H9 (cell line): ENCODE measurements at regions not wholly inside any gene's neighbourhood (a gene's known extent, or its start where the extent isn't known, plus 50 kb on each side); places are given as distances from the start of the nearest gene placed in this dataset.

Experiments used
- DNase-seq: peaks from one replicate; pipeline ENCODE4 v3.0.0-alpha.2; 2017
- H2AFZ ChIP-seq: one replicate; pipeline ENCODE4 v1.6.1; 2013; ENCODE audit warnings: mild to moderate bottlenecking, low read length, control low read depth, moderate library complexity
- H2AK5ac ChIP-seq: 2 replicates; pipeline ENCODE4 v1.6.1; 2013; ENCODE audit warnings: low read length, control low read depth, mixed read lengths; ENCODE audit not compliant: insufficient read length
- H2BK120ac ChIP-seq: one replicate; pipeline ENCODE4 v1.6.1; 2013; ENCODE audit warnings: low read depth, mild to moderate bottlenecking, low read length, control low read depth, inconsistent platforms; ENCODE audit not compliant: poor library complexity, severe bottlenecking
- H2BK12ac ChIP-seq: 2 replicates; pipeline ENCODE4 v1.6.1; 2013; ENCODE audit warnings: low read length, control low read depth, mixed read lengths, low read depth; ENCODE audit not compliant: insufficient read length
- H2BK15ac ChIP-seq: 2 replicates; pipeline ENCODE4 v1.6.1; 2013; ENCODE audit warnings: low read depth, low read length, control low read depth
- H2BK20ac ChIP-seq: one replicate; pipeline ENCODE4 v1.6.1; 2013; ENCODE audit warnings: low read depth, mild to moderate bottlenecking, low read length, control low read depth, inconsistent platforms; ENCODE audit not compliant: poor library complexity, severe bottlenecking
- H2BK5ac ChIP-seq: 2 replicates; pipeline ENCODE4 v1.6.1; 2013; ENCODE audit warnings: low read length, control low read depth, mixed read lengths; ENCODE audit not compliant: insufficient read length
- H3K14ac ChIP-seq: 2 replicates; pipeline ENCODE4 v1.6.1; 2013; ENCODE audit warnings: low read length, control low read depth; ENCODE audit not compliant: insufficient read depth
- H3K18ac ChIP-seq: 2 replicates; pipeline ENCODE4 v1.6.1; 2013; ENCODE audit warnings: low read depth, mild to moderate bottlenecking, mixed read lengths, low read length, control low read depth; ENCODE audit not compliant: insufficient read length
- H3K23ac ChIP-seq: 2 replicates; pipeline ENCODE4 v1.6.1; 2013; ENCODE audit warnings: low read length, control low read depth, mixed read lengths, low read depth; ENCODE audit not compliant: insufficient read length
- H3K23me2 ChIP-seq: 2 replicates; pipeline ENCODE4 v1.6.1; 2013; ENCODE audit warnings: low read depth, mild to moderate bottlenecking, mixed read lengths, low read length, control low read depth; ENCODE audit not compliant: insufficient read length, poor library complexity, severe bottlenecking
- H3K27ac ChIP-seq: 2 replicates; pipeline ENCODE4 v1.5.1; 2013; ENCODE audit warnings: low read length, control low read depth, mixed read lengths, low read depth; ENCODE audit not compliant: insufficient read length
- H3K27me3 ChIP-seq: 2 replicates; pipeline ENCODE4 v1.6.1; 2013; ENCODE audit warnings: low read length, control low read depth, inconsistent platforms; ENCODE audit not compliant: insufficient read depth
- H3K4ac ChIP-seq: 2 replicates; pipeline ENCODE4 v1.6.1; 2013; ENCODE audit warnings: low read depth, mild to moderate bottlenecking, control low read depth, inconsistent platforms, low read length, moderate library complexity
- H3K4me1 ChIP-seq: 2 replicates; pipeline ENCODE4 v1.6.1; 2013; ENCODE audit warnings: low read length, control low read depth, inconsistent platforms; ENCODE audit not compliant: insufficient read depth
- H3K4me2 ChIP-seq: 2 replicates; pipeline ENCODE4 v1.6.1; 2013; ENCODE audit warnings: low read length, control low read depth, mixed read lengths; ENCODE audit not compliant: insufficient read length, insufficient read depth
- H3K56ac ChIP-seq: 2 replicates; pipeline ENCODE4 v1.6.1; 2013; ENCODE audit warnings: low read depth, mild to moderate bottlenecking, mixed read lengths, low read length, control low read depth; ENCODE audit not compliant: insufficient read length
- H3K79me1 ChIP-seq: 2 replicates; pipeline ENCODE4 v1.6.1; 2013; ENCODE audit warnings: low read depth, mild to moderate bottlenecking, moderate library complexity, low read length, control low read depth, inconsistent platforms; ENCODE audit not compliant: insufficient read depth, poor library complexity, severe bottlenecking
- H3K79me2 ChIP-seq: 2 replicates; pipeline ENCODE4 v1.6.1; 2013; ENCODE audit warnings: low read length, control low read depth, inconsistent platforms; ENCODE audit not compliant: insufficient read depth
- H3K9ac ChIP-seq: 2 replicates; pipeline ENCODE4 v1.6.1; 2013; ENCODE audit warnings: low read length, control low read depth, mixed read lengths; ENCODE audit not compliant: insufficient read length; ENCODE audit errors: extremely low read depth
- H3K9me3 ChIP-seq: one replicate; pipeline ENCODE4 v1.6.1; 2013; ENCODE audit warnings: low read depth, low read length, inconsistent platforms; ENCODE audit not compliant: control insufficient read depth
- H3T11ph ChIP-seq: one replicate; pipeline ENCODE4 v1.6.1; 2013; ENCODE audit warnings: mild to moderate bottlenecking, low read length, control low read depth, inconsistent platforms
- H4K20me1 ChIP-seq: one replicate; pipeline ENCODE4 v1.6.1; 2013; ENCODE audit not compliant: control insufficient read depth, insufficient read length, insufficient read depth
- H4K5ac ChIP-seq: 2 replicates; pipeline ENCODE4 v1.6.1; 2013; ENCODE audit warnings: low read depth, mild to moderate bottlenecking, mixed read lengths, low read length, control low read depth; ENCODE audit not compliant: insufficient read length
- H4K8ac ChIP-seq: replicated peaks from 2 replicates; pipeline ENCODE4 v1.6.1; 2013; ENCODE audit warnings: low read length, control low read depth, mixed read lengths, low read depth; ENCODE audit not compliant: insufficient read length
- H4K91ac ChIP-seq: 2 replicates; pipeline ENCODE4 v1.6.1; 2013; ENCODE audit warnings: low read depth, mild to moderate bottlenecking, moderate library complexity, mixed read lengths, low read length, control low read depth; ENCODE audit not compliant: insufficient read length
- H3K27ac Mint-ChIP-seq, 3 experiments: 2 replicates in 2 of 3; 3 replicates in 1 of 3; pipeline ENCODE4 v1.8.0; 2020 to 2021; ENCODE audit warnings: mixed read lengths in 3 of 3, mild to moderate bottlenecking in 1 of 3, moderate library complexity in 1 of 3
- H3K27me3 Mint-ChIP-seq: 2 replicates; pipeline ENCODE4 v1.8.0; 2021; ENCODE audit warnings: low read depth, mild to moderate bottlenecking, moderate library complexity, mixed read lengths
- H3K36me3 Mint-ChIP-seq, 3 experiments: 2 replicates in 2 of 3; 3 replicates in 1 of 3; pipeline ENCODE4 v1.8.0; 2020 to 2021; ENCODE audit warnings: low read depth in 3 of 3, mixed read lengths in 3 of 3; ENCODE audit not compliant: insufficient read depth in 1 of 3
- H3K4me1 Mint-ChIP-seq, 2 experiments: 2 replicates each; pipeline ENCODE4 v1.8.0; 2020; ENCODE audit warnings: mixed read lengths in 2 of 2
- H3K4me3 Mint-ChIP-seq, 2 experiments: 2 replicates in 1 of 2; 3 replicates in 1 of 2; pipeline ENCODE4 v1.8.0; 2020 to 2021; ENCODE audit warnings: mild to moderate bottlenecking in 2 of 2, mixed read lengths in 2 of 2, moderate library complexity in 1 of 2
- H3K9me3 Mint-ChIP-seq, 2 experiments: 2 replicates in 1 of 2; 3 replicates in 1 of 2; pipeline ENCODE4 v1.8.0; 2020; ENCODE audit warnings: mild to moderate bottlenecking in 2 of 2, mixed read lengths in 2 of 2, moderate library complexity in 1 of 2
- CTCF ChIP-seq: fragments of 200-600 bp; sonication (generic); conservative IDR thresholded peaks from 3 replicates; pipeline ENCODE4 v1.8.0; 2021; ENCODE audit warnings: antibody characterized with exemption, mild to moderate bottlenecking
- WGBS: extraction: QIAGEN DNeasy Blood & Tissue Kit; methylation state at CpG from one replicate; pipeline ENCODE4 v1.1.7; 2013; ENCODE audit warnings: missing lambda C conversion rate, low lambda C conversion rate, mixed read lengths; ENCODE audit not compliant: insufficient read length; ENCODE audit errors: extremely low coverage; 5-methylcytosine and 5-hydroxymethylcytosine counted together

- no peak for DNase-seq
- Mint-ChIP-seq H3K27me3 (no peaks in the 10 kb centered on the region), H3K36me3 (peaks cover 0 to 6% (median under 1%) of the 10 kb centered on the region in 3 experiments; a peak in 2 of 7 replicates), H3K4me1 (no peaks in the 10 kb centered on the region), H3K27ac (no peak overlapping the region), H3K4me3 (no peak overlapping the region), H3K9me3 (peaks cover 4 to 7% of the 10 kb centered on the region in 2 experiments; a peak in 4 of 5 replicates)
- Histone ChIP-seq H3K23ac (no peak overlapping the region), H3K9me3 (no peaks in the 10 kb centered on the region), H3K23me2 (no peaks in the 10 kb centered on the region), H3K9ac (no peak overlapping the region), H4K5ac (no peak overlapping the region), H2BK5ac (no peak overlapping the region), H2BK15ac (no peak overlapping the region), H4K91ac (no peak overlapping the region), H2BK20ac (no peak overlapping the region), H3K79me1 (no peaks in the 10 kb centered on the region), H3K4me1 (no peaks in the 10 kb centered on the region), H3K27me3 (no peaks in the 10 kb centered on the region), H3K14ac (no peak overlapping the region), H3T11ph (no peak overlapping the region), H3K4ac (no peak overlapping the region), H2AK5ac (no peak overlapping the region), H3K56ac (no peak overlapping the region), H4K8ac (no peak overlapping the region), H3K27ac (no peak overlapping the region), H2BK120ac (no peak overlapping the region), H3K18ac (no peak overlapping the region), H3K4me2 (no peak overlapping the region), H2BK12ac (no peak overlapping the region), H2AFZ (no peak overlapping the region), H3K79me2 (no peaks in the 10 kb centered on the region), H4K20me1 (no peaks in the 10 kb centered on the region)
- TF ChIP-seq CTCF, result no peak
- no CpG with 5 or more reads among the region's 1 CpG for WGBS
These were observed 388.0 kb upstream of the TYRP1 start for GRCh38 chr9:12305211-12305610.
